HEK293 (cell line): ENCODE measurements at regions not wholly inside any gene's neighbourhood (a gene's known extent, or its start where the extent isn't known, plus 50 kb on each side); places are given as distances from the start of the nearest gene placed in this dataset.

Source experiments
- CTCF ChIA-PET: fragments of 350-600 bp; formaldehyde crosslinking; extraction: SDS; loops from one replicate; lab custom pipeline; 2021; ENCODE audit warnings: antibody characterized with exemption; lab: Yijun Ruan, JAX
- POLR2A ChIA-PET: fragments of 300-600 bp; formaldehyde crosslinking; extraction: SDS; loops from one replicate; lab custom pipeline; 2020; ENCODE audit warnings: antibody characterized with exemption, inconsistent platforms; lab: Yijun Ruan, JAX
- H3K27ac ChIP-seq: fragments of 200-500 bp; sonication (Bioruptor generic); 2 replicates; pipeline ENCODE4 v1.5.1; 2014; ENCODE audit warnings: low read depth, low read length, control low read depth, inconsistent platforms; ENCODE audit errors: extremely low read depth
- H3K36me3 ChIP-seq, 2 experiments: fragments of 200-500 bp in 1 of 2; sonication (Bioruptor generic) in 1 of 2; 1 replicate in 1 of 2; 2 replicates in 1 of 2; pipeline ENCODE4 v1.5.1; 2014 to 2017; ENCODE audit warnings: inconsistent platforms in 2 of 2, low read length in 2 of 2; ENCODE audit not compliant: control insufficient read depth in 2 of 2, insufficient read depth in 1 of 2
- H3K4me1 ChIP-seq: fragments of 200-500 bp; sonication (Bioruptor generic); 2 replicates; pipeline ENCODE4 v1.5.1; 2014; ENCODE audit warnings: mild to moderate bottlenecking, low read length, inconsistent platforms; ENCODE audit not compliant: control insufficient read depth, insufficient read depth
- H3K4me3 ChIP-seq: 2 replicates; pipeline ENCODE4 v1.5.1; 2011; ENCODE audit warnings: low read depth, mild to moderate bottlenecking, control low read depth, low read length, moderate library complexity
- H3K9me3 ChIP-seq: fragments of 200-500 bp; sonication (Bioruptor generic); 2 replicates; pipeline ENCODE4 v1.5.1; 2014; ENCODE audit warnings: low read depth, low read length, inconsistent platforms; ENCODE audit not compliant: control insufficient read depth, insufficient read depth
- ATF2 ChIP-seq: fragments of 450-650 bp; formaldehyde crosslinking; IDR thresholded peaks from 2 replicates; pipeline ENCODE4 v1.5.1; 2016; ENCODE audit warnings: missing biosample characterization, missing genetic modification characterization, low read depth
- PRDM10 ChIP-seq: fragments of 450-650 bp; formaldehyde crosslinking; IDR thresholded peaks from 2 replicates; pipeline ENCODE4 v1.5.1; 2016; ENCODE audit warnings: missing biosample characterization, missing genetic modification characterization
- PRDM2 ChIP-seq: fragments of 450-650 bp; formaldehyde crosslinking; IDR thresholded peaks from 2 replicates; pipeline ENCODE4 v1.5.1; 2016; ENCODE audit warnings: missing biosample characterization, missing genetic modification characterization, borderline replicate concordance
- SETDB1 ChIP-seq: IDR thresholded peaks from one replicate; pipeline ENCODE4 v1.6.1; 2017; ENCODE audit warnings: mild to moderate bottlenecking, low read length, moderate library complexity, mixed read lengths; ENCODE audit not compliant: insufficient read length
- YY1 ChIP-seq: fragments of 450-650 bp; formaldehyde crosslinking; IDR thresholded peaks from 2 replicates; pipeline ENCODE4 v1.5.1; 2018; ENCODE audit warnings: missing biosample characterization, missing genetic modification characterization
- ZNF138 ChIP-seq: fragments of 450-650 bp; formaldehyde crosslinking; IDR thresholded peaks from 2 replicates; pipeline ENCODE4 v1.5.1; 2016; ENCODE audit warnings: missing biosample characterization, missing genetic modification characterization, borderline replicate concordance
- ZNF202 ChIP-seq: fragments of 450-650 bp; formaldehyde crosslinking; IDR thresholded peaks from 2 replicates; pipeline ENCODE4 v1.5.1; 2016; ENCODE audit warnings: missing biosample characterization, missing genetic modification characterization, borderline replicate concordance
- ZNF239 ChIP-seq: fragments of 450-650 bp; formaldehyde crosslinking; IDR thresholded peaks from 2 replicates; pipeline ENCODE4 v1.5.1; 2016; ENCODE audit warnings: missing biosample characterization, missing genetic modification characterization
- ZNF488 ChIP-seq: fragments of 450-650 bp; formaldehyde crosslinking; IDR thresholded peaks from 2 replicates; pipeline ENCODE4 v1.5.1; 2016; ENCODE audit warnings: missing biosample characterization, missing genetic modification characterization
- ZNF624 ChIP-seq: fragments of 450-650 bp; formaldehyde crosslinking; IDR thresholded peaks from 2 replicates; pipeline ENCODE4 v1.5.1; 2017; ENCODE audit warnings: missing biosample characterization, missing genetic modification characterization

GRCh38 chr1:87511449-87511848, 182.8 kb downstream of the LMO4 start (continued):
- TF ChIP-seq PRDM2 (tag by site-specific recombination) = no peak
- TF ChIP-seq, all 188 proteins: peak for 0

- Histone ChIP-seq H3K36me3 (no peaks in the 10 kb centered on the region), H3K4me3 (no peak overlapping the region), H3K27ac (no peak overlapping the region), H3K4me1 (no peaks in the 10 kb centered on the region), H3K9me3 (no peaks in the 10 kb centered on the region)
- no peak for TF ChIP-seq ZNF202
- no peak for TF ChIP-seq PRDM10 (tag by site-specific recombination)
- TF ChIP-seq ZNF624 (tag by site-specific recombination) = no peak
- no peak for TF ChIP-seq ZNF138
- no peak for TF ChIP-seq ZNF488 (tag by site-specific recombination)
- POLR2A ChIA-PET = no interaction called here
- CTCF ChIA-PET = interaction anchor here (0.7 kb wide), 1 partner anchor 13 kb away, joined by 3 read pairs; no protein-coding TSS in a partner anchor
Measured at GRCh38 chr1:87512431-87512830, 183.8 kb downstream of the LMO4 start.

GRCh38 chr1:87513255-87513654, 184.6 kb downstream of the LMO4 start:
- H3K27ac ChIP-seq = no peak overlapping the region
- H3K36me3 ChIP-seq = no peaks in the 10 kb centered on the region
- CTCF ChIA-PET = interaction anchor here (0.7 kb wide), 1 partner anchor 62 kb away, joined by 3 read pairs; no protein-coding TSS in a partner anchor
- no peak overlapping the region for H3K4me3 ChIP-seq
- H3K4me1 ChIP-seq = 0 out of 2 replicates have a peak, but pooled peaks cover 2% of the 10 kb centered on the region
- POLR2A ChIA-PET = interaction anchor here (0.5 to 0.7 kb wide), 3 partner anchors 177 to 185 kb away, joined by 3 to 4 read pairs (median 4); partner anchors contain the start of gene LMO4
- peak; percentile 13 for TF ChIP-seq SETDB1
- peak; percentile 60; the same call in 1 of the 2 replicates for TF ChIP-seq ATF2 (tag by site-specific recombination)
- TF ChIP-seq ZNF239 (tag by site-specific recombination) = no peak
- no peak for TF ChIP-seq YY1 (tag by site-specific recombination)
- H3K9me3 ChIP-seq = no peaks in the 10 kb centered on the region
